NOMO-1 (cell line): ENCODE measurements at regions not wholly inside any gene's neighbourhood (a gene's known extent, or its start where the extent isn't known, plus 50 kb on each side); places are given as distances from the start of the nearest gene placed in this dataset.
A peak's percentile ranks its signal among the peaks of the same experiment; 100 is the strongest.

Experiments
- DNase-seq, 2 experiments: peaks; one replicate each; lab custom pipeline; 2025; ENCODE audit not compliant: unreplicated experiment in 2 of 2; lab: John Stamatoyannopoulos, UW

DNA sequence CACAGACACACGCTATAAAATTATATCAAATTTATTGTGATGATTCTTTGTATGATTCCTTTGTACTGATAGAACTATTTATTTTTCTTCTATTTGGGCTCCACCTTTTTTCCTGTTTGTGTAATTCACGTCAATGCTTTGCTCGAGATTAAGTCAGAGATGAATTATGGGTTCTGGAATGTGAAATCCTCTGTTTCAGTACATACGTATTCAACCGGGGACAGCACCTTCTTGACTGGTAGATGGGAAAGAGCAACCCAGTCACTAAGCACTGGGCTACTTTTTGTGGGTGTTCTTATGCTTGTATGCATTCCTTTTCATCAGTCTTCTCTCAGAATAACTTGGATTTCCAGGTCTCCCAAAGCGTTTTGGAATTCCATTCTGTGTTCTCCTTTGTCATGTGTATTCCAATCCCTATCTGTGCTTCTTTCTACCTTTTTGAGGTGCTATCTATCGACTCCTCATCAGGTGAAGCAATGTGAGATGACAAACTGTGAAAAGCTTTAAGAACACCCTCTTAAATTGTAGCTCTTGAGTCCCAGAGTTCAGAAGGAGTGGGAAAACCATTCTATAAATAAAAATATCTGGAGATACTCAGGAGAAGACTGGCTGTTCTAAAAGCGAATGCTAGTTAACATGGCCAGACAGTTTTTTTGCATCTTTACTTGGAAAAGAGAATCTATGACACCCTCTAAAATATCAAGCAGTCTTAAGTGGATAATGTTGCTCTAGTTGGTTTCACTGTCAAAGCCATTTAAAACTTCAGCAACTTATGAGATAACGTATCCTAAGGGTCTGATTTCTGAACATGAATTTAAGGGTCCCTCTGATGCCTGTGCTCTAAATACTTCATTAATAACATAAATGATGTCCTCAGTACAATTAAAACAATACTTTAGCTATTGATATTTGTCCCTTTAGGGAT, 197.7 kb upstream of the PREP start:
- DNase-seq: no peak

DNA sequence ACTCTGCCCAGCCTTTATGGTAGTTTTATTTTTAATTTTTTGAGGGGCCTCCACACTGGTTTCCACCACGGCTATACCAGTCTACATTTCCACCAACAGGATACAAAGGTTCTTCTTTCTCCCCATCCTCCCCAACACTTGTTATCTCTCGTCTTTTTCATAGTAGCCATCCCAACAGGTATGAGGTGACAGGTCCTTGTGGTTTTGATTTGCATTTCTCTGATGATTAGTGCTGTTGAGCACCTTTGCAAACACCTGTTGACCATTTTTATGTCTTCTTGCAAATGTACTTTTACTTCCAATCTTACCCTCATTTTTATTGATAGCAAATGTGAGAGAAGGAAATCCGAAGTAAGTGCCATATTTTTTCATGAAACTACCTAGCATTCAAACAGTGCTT, 195.4 kb upstream of the PREP start:
- DNase-seq: no peak

DNA sequence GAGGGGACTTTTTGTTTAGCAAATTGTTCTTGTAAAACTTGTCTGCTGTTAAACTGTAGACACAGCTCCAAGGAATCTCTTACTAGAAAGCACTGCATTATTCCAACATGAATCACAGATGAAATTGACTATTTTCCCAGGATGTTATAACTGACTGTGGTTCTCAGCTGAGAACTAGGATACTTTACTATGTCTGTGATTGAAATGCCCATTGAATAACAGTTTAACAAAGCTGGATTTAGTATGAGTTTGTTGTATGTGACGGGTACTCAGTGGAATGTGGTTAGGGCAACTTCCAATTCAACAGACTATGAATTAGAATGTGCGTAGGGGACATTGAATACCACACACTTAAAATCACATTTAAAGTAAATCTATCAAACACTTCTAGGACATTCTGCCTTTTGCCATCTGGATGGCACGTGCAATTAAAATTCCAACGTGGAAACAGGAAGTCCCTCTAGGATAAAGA, 193.4 kb upstream of the PREP start:
- DNase-seq: no peak

DNA sequence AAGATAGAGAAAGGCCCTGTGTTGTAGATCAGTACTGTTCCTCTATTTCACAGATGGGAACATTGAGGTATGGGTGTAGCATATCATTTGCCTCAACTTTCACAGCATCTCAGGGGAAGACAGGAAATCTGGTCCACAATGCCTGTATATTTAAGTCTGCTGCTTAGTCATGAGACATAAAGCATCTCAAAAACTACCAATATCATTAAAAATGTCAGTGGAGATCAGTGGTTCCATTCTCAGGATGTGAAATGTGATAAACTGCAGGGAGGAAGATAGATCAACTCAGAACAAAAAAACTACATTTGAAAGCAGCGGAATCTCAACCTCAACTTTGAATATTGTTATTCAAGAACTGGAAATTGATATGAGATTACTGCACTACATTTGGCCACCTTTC, 192.9 kb upstream of the PREP start:
- DNase-seq: no peak

DNA sequence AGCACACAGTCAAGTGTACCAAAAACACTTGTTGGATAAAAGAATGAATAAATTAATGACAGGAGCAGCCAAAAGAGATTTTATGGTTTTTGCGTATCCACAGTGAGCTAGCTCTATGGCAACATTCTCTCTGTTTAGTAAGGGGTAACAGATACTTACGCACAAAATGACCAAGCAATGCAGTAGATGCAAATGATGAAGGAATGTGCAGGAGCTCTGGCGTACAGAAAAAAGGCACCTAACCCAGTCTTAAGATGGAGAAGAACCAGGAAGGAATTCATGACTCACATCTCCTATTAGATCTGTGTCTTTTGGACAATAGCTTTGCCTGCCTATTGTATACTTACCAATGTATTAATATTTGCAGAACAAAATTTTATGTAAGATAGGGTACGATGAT, 191.9 kb upstream of the PREP start:
- DNase-seq: no peak

DNA sequence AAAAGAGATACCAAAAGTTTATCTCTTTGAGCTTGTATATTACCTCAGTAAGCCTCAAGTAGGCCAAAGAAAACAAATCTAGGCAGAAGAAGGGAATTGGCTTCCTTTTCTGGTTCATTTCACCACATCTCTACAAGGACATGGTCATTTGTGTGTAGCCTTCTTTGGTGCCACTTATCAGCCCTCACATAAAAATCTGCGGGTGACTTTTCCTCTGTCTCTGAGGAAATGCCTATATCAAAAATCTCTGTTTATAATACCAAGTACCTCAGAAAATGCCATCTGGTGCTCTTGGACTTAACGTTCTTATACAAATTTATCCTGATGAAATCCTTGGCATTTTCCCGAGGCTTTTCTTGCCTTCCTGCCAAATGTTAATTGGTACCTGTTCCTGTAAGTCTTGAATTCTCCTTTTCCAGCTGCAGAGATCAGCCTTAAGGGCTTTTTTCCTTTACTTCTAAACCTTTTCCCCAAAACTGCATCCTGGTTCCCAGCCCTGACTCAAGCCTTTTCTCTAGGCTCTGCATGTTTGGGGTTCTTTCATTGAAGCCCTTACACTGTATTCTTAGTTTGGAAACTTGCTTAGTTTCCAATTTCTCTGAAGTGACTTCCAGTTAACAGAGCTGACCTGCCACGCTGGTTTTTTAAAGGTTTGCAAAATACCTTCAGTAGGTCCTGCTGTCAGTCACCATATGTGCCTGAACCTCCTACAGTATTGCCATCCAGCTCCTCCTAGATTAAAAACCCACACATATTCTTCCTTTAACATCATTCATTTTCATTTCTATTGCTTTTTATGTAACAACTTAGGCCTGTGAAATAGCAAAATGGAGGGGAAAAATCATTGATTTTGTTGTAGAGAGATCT, 191.2 kb upstream of the PREP start:
- DNase-seq: no peak

DNA sequence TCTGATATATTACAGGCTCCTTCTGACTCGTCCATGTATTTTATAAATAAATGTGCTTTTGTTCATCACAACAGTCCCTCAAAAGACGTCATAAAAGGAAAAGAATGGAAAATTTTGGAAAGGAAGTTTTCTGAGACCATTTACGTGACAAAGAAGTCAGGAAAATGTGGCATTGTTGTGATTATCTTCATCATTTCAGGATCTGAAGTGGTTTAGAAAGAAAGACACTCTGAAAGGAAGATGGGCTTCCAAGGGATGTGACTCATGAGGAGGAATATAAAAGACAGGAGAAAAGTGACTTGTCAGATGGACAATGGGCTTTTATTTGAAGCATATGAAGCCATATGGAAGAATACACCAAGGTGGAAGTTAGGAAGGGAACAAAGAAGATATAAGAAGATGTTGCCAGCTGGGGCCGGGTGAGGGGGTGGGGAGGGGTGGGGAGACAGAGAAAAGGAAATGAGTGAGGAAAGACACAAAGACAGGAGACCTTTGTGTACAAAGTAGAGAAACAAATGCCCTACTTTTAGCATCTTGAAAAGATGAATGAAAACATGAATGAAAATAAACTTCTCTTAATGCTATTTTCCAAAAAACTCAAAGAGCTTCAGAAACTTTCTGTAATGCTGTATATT, 190.3 kb upstream of the PREP start:
- DNase-seq: no peak

DNA sequence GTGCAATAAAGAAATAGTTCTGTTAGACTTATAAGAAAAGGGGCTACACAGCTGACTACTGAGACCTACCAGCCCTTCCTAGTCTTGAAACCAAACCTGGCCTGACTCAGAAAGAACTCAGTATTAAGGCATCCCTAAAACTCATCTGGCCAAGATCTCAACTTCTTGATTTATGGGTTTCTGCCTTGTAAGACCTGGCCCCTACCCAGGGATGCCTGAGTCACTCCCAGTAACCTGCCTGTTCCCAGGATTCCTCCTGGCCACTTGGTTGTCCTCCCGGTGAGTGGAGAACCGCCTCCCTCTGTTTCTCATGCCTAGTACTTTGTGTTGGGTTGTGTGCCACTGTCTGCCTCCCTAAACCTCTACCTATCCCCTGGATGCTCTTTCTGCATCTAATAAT, 189.4 kb upstream of the PREP start:
- DNase-seq: peak in 1 of 2 experiments; percentile 6

DNA sequence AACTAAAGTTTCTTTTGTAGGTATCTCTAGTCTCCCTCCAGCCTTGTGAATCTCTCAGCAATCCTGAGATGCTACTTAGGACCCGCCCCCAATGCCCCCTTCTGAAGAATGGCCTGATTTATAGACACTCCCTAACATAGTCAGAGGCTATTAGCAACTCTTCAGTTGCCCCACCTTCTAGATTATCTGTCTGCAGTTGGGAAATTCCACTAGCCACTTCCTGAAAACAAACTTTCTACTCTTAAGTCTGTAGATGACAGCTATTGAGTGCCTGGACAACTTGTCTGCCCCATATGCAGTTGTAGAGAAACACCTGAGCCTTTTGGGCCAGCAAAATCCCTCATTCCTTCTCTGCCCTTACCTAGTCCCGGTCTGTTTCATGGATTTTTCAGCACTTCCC, 188.2 kb upstream of the PREP start:
- DNase-seq: peak; percentile 75 to 95

DNA sequence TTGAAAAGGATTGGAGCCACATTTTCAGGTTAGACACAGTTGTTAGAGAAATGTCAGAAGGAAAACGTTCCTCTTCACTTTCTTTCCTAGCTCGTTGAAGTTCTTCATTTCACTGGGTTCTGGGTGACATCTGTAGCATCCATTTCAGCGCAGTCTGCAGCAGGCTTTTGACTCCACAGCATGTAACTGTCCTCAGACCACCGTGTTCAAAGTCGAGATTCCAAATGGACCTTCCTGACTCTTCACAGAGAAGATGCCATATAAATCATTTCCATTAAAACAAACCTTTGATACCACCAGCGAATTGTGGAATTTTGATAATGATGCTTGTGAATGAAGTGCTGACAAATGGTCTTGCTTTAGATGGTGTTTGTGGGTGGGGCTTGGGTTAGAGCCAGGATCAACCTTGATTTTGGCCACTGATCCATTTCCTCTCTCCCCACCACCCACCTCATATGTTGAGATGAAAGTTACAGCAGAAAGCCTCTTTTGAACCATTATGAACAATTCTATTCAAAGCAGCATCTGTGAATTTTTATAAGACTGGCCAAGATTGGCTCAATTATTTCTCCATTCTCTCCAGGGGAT, 185.3 kb upstream of the PREP start:
- no peak for DNase-seq

DNA sequence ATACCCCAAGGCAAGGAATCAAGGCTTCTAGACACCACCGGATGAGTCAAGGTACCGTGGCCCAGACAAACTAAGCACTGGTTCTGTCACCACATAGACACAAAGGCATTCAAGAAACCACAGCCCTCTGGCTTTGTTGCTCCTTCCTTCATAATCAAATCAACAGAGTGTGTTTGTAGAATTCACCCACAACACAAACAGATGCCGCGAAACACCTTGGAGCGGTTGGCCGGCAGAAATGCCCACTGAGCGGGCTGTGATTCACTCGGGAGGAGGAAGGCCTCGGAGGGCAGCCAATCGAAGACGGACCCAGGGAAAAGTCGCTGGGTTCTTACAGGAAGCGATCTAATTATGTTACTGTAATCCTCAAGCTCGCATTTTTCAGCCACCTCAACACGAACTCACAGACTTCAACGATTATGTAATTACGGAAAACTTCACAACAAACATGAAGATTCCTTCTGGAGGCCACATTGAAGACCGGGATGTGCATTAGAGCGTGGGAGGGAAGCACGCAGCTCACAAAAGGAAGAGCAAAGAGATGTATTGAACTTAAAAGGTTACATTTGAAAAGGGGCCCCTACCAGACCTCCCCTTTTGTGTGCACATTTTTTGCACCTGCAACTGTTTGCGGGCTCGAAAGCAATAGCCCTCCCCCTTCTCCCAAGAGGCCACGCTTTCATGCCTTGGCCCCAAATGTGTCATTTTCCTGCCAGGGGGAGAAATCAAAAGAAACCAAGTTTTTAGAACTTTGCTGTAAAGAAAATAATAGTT, 184.7 kb upstream of the PREP start:
- DNase-seq: no peak

DNA sequence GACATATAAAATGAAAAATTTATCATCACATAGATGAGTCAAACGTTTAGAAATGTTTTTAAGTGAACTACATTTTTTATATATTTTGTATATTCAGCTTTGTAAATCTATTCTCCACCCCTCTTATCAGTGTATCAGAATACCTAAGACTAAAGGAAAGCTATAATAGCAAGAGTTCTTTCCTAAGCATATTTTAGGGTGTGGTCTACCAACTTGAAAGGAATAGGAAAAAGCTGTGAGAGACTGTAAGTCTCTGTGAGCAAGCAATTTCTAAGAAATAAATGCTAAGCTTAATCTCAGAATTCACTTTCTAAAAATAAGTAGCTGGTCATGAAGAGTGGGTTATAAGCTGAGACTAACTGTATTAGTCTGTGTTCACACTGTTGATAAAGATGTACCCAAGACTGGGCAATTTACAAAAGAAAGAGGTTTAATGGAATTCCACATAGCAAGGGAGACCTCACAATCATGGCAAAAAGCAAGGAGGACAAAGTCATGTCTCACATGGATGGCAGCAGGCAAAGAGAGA, 175.4 kb upstream of the PREP start:
- DNase-seq: no peak

DNA sequence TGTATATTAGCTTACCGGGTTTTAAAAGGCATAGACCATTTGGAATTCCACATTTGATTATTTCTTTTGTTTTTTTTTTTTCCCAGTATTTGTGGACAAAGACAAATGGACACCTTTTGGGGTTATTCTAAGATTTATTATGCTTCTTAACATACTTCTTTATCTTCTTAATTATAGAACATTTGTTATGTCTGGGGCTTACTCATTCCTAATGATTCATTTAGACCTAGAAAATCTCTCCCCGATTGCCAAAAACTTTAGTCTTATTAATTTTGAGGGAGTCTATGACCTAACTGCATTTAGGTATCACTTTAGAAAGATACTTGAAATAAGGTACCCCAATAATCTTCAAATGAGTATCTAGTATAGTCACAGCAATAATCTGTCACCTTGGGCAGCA, 170.7 kb upstream of the PREP start:
- DNase-seq: no peak

DNA sequence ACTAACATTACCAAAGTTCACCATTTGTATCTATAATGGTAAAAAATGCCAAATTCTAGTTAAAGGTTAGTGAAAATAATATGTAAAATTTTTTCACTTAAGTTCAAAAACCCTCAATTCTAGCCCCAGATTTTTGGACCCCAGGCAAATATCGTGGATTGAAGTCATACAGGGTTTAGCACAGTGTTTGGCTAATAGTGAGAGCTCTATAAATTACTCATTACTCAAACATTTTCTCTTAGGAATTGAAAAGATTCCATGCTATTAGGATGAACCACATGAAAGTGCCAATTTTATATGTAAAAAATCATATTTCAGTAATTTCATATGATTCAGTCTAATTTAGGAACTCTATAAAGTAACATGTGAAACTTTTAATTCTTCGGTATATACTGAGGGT, 170.3 kb upstream of the PREP start:
- no peak for DNase-seq

DNA sequence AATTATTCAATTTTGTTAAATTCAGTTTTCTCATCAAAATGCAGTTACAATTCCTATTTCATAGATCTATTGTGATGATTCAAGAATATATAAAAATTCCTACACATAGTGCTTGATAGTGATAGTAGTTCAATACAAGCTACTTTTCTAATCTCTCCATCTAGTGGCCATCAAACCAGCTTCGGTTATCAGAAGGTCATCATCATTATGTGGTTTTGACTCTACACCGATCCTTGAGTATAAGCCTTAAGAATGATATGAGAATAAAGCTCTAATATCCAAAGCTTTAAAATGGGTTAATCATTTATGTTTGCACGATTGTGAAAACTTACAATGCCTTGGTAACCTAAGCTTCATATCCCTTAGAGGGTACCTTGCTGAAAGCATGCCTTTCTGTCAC, 167.5 kb upstream of the PREP start:
- no peak for DNase-seq

DNA sequence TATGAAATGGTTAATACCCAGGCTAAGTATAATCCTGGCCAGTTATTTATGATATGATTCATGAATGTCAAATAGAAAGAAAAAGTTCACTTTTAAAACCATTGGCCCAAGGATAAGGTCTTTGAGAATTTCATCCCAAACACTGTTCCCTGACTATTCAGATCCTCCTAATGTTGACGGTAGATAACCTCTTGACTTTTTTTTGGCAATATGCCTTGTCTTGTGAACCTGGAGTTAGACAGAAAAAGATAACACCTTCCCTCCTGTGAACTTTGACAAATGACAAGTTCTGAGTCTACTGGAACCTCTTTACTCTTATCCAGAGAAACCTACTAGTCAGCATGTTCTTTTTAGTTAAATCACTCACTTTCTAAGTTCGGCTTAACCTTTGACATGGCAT, 166.8 kb upstream of the PREP start:
- DNase-seq: no peak

DNA sequence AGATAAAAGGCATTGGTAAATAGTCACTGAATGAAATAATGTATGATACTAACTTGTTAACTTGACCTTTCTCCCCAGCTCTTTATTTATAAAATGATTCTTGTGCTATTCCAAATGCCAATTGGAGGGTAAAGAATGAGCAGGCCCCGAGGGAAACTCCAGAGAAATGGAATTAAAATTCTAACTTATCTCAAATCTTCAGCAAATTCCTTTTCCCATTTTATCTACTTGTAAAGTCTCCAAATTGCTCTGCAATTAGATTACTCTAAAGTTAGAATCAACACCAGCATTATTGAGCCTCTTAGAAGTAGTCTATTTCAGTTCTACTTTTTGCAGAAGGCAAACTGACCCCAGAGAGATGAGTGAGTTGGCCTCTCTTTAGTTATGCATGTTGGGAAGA, 165.9 kb upstream of the PREP start:
- no peak for DNase-seq

DNA sequence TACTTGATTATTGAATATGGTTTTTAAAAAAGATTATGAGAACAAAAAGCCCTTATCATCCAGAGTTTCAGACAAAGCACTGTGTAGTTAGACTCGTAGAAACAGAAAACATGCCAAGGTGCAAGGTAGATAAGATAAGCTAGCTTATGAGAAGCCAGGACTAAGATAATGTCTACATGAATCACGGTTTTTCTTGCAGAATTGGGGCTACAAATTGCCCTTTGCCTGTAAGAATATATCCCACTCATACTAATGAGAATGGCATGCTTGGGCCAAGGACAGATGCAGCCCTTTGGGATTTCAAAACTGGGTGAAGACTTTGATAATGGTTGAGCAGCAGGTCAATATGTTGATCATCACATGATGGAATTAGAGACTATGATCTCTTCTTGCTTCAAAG, 165.3 kb upstream of the PREP start:
- no peak for DNase-seq

DNA sequence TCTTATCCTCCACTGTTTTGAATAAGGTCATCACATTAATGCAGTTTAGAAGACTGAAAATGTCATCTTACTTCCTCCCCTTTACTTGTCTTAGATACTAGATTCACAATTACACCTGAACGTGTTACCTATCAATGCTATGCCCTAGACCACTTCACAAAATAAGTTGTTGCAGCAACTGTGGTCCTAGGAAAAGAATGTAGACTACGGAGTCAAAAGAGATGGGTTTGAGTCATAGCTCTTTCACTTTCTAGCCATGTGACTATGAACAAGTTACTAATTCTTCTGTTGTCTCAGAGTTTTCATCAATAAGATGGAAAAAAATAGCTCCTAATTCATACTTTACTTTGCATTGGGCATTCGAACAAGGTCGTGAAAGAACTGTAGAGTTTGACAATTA, 164.3 kb upstream of the PREP start:
- DNase-seq: no peak

DNA sequence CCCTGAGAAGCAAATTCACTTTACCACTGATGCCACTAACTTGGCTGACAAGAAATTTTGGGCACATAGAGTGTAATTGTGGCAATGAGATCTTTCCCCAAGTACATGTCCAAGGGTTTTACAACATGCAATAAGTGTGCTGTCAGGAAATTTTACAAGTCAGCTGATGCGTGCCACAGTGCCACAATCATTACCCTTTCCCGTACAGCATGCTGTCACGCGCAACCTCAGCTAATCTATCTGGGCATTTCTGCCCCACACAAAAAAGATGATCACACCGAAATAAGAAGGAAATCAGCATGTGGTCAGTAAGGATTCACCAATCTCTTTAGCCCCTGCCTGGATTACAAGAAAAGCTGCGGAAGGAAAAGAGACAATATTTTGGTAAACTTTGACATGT, 163.6 kb upstream of the PREP start:
- no peak for DNase-seq
